HG03558 (cell line): ENCODE measurements at regions not wholly inside any gene's neighbourhood (a gene's known extent, or its start where the extent isn't known, plus 50 kb on each side); places are given as distances from the start of the nearest gene placed in this dataset.
A peak's percentile ranks its signal among the peaks of the same experiment; 100 is the strongest.

Source experiments
- ATAC-seq: cut with Tn5 transposase; IDR thresholded peaks from one replicate; pipeline ENCODE4 v1.9.1; 2021; ENCODE audit warnings: moderate number of reproducible peaks; ENCODE audit not compliant: unreplicated experiment; ENCODE audit errors: extremely low read depth

DNA sequence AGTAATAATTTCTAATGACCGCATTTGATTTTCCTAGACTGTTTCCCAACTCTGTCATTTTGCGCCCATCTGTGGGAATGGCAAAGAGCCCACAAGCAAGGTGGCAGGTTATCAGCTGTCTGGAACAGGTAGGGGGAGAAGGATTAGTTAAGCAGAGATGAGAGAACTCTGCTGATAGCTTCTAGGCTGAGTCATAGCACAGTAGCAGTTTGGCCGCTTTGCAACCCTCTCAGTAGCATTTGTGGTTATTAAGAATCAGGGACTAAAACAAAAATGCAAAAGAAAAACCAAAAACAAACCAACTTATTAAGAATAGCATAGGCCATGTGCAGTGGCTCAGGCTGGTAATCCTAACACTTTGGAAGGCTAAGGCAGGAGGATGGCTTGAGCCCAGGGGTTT is 602.7 kb upstream of the SORCS1 start:
- ATAC-seq, result no peak

DNA sequence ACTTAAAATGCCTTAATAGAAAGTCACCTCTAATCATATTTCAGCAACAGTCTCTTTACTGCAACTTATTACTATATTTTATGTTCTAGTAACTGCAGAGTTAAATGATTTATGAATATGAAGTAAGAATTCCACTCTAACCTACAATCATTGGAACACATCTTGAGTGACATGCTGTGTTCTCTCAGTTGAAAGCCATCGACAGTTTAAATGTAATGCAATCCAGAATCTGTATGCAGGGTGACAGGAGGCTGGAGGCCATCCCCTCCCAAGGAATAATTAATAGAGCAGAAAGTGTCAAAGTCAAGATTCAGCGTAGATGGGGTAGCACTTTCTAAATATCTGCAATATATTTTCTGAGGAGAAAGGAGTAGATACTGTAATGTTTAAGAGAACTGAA is 590.3 kb upstream of the SORCS1 start:
- ATAC-seq, result no peak

DNA sequence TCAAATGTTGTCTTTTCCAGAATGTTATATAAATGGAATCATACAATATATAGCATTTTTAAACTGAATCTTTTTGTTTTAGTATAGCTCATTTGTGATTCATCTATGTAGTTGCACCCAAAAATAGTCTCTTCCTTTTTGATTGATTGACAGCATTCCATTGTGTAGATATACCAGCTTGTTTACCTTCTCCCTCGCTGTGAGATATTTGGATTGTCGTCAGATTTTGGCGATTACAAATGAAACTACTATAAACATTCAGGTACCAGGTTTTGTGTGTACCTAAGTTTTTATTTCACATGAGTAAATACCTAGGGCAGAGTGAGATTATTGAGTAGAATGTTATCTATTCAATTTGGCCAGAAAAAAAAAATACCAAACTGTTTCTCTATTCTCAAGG is 584.7 kb upstream of the SORCS1 start:
- no peak for ATAC-seq

DNA sequence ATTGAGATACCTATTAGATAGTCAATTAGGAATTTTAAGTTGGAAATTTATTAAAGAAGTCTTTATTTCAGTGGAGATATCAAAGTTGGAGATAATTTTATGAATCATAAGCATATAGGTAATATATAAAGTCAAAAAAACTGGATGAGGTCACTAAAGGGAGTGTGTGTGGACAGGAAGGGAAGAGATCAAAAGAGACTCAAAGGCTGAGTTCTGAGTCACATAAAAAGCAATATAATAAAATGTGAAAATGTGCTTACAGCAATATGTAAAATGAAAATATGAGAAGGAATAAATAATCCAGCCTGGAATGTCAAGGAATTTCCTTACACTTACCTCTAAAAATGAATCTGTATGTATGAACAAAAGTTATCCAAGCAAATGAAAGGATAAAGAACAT is 583.3 kb upstream of the SORCS1 start:
- ATAC-seq, result no peak

DNA sequence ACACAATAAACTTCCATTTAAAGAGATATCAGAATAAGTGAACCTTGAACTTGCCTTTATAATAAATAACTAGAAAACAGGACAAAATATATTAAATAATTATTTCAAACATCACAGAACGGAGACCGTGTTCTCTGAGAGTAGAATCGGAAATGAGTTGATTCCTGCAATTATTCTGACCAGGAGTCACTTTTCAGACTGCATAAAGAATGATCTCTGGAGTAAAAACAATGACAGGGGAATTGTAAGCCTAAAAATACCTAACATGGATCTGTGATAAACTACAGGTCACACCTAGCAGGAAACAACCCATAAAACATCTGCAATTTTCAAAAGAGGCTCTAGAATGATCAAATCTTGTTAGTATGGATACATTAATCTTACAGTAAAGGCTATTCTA is 577.5 kb upstream of the SORCS1 start:
- no peak for ATAC-seq

DNA sequence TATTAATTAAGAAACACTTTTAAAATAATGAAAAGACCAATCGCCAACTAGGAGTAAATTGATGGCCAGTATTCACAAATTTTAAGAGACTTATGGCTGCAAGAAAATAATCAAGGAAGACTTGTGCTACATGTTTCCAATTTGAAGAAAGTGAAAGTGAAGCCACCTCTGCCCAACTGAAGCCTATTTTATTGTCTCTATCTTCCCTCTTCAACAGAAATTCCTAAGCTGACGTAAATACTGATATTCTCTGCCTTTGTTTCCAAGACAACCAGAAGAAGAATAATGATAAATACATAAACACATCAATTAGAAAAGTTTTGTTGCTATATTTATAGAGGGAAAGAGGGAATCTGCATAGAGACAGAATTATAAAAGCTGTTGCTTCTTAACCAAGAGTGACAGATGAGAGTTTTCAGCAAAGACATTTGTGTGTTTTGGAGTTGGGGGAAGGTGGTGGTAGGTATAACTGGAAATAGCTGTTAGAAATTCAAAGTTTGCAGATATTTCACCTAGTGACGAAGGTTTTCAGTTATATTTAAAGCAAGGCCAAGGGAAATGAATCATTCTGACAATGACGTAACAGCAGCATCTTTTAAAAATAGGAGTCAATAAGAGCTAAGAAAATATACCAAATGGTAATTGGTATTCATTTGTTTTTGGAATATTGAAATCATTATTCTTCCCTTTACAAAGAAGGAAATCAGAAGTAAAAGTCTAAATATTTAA is 576.6 kb upstream of the SORCS1 start:
- ATAC-seq, result no peak

DNA sequence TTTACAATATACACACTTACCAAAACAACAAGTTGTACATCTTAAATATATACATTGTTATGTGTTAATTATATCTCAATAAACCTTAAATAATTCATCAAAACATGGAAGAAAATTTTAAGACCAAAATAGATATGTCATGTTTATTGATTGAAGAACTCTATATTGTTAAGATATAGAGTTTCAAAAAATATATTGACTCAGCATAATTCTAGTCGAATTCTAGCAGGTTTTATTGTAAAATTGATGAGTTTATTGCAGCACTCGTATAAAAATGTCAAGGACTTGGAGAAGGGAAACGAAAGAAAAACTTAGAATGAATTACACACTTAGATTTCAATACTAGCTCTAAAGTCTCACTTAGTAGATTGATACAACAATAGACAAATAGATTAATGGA is 575.4 kb upstream of the SORCS1 start:
- no peak for ATAC-seq

DNA sequence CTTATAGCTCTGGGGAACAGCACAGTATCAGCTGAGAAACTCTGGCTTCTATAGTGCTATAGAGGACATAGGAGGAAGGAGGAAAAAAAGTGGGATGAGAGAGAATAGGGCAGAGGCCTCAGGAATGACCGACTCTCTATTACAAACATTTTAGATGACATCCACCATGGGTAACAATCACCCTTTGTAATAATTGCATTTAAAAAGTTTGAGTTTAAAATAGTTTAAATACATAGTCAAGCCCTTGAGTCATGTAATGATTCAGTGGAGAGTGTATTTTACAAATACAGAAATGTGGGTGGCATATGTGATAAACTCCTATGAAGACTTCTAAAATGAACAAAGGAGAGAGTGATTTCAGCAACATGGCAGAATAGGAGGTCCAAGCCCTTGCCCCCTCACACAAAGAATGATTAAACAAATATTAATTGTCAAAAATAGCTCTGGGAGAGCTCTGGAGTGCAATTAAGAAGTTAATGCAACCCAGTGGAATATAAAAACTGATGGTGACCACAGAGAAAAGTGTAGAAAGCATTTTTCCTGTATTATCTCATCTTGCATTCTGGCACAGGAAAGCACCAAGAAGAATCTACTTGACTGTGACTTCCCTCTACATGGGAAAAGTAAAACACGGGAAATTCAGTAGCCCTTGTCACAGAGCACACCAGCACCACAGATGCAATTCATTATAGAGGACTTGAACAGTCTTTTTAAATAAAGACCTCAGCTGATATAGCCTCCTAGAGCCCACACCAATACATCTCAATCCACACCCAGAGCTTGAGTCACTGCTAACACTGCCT is 569.0 kb upstream of the SORCS1 start:
- ATAC-seq, result no peak

DNA sequence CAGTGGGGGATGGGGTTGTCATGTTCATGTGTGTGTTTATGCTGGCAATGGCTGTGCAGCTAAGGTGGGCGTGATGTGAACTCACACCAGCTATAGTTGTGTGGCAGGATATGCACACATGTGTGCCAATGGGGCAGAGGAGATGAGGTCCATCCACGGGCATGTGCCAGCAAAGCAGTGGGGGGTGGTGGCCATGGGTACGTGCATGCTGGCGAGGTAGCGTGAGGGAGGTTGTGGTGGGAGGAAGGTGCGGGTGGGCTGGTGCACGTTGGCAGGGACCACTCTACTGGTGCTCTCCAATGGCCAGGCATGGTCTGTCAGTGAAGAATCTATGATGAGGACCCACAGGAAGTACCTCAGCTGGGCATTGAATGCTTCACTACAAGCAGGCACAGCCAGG is 567.5 kb upstream of the SORCS1 start:
- no peak for ATAC-seq

DNA sequence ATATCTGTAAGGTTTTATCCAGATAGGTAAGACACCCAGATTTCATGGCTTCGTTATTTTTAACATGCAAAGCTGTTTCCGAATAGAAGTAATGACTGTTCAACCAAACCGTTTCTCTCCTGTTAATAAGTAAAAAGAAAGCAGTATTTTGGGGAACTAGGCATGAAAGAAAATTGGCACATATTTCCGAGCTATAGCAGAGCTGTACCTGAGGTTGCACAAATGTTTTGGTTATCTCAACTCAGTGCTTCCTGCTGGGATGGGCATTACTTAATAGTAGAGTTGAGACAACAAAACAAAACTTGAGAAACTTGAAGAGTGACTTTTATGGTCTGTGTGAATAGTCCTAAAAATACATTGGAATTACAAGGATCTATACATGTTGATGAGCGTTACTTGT is 564.3 kb upstream of the SORCS1 start:
- ATAC-seq, result no peak

DNA sequence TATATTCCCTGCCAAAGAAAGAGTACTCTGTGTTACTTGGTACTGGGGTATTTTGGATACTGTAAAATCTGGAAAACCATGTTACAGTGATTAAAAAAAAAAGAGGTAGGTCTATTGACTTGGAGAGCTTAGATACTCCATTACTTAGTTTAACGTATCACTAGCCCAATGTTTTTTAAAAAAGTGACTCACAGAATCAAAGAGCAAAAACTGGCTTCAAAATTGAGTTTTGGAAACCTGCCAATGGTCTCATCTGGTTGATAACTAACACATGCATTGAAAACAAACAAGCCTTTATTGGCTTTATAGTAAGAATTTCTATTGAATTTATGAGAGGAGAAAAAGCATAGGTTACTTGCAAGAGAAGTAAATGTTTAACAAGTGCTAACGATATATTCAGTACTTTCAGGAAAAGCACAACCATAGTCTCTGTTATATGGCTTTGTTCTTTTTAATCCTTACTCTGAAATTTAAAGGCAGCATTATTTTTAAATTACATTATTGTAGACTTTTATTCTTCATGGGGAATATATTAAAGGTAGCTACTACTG is 563.3 kb upstream of the SORCS1 start:
- ATAC-seq, result no peak

DNA sequence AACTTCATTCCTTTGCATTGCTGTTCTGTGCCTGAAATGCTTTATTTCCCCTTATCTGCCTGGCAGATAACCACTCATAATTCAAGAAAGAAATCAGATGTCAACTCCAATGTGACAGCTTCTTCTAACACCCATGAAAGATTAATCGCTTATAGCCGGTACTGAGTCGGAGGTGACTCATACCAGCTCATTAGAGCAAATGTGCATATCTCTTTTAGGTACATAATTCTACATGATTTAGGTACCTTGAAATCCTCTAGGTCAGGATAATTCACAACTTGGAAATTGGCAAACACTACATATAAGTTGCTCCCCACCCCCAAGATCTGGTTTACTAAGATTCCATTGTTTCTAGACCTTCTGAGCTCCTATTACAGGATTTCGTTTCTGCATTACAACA is 554.4 kb upstream of the SORCS1 start:
- no peak for ATAC-seq

DNA sequence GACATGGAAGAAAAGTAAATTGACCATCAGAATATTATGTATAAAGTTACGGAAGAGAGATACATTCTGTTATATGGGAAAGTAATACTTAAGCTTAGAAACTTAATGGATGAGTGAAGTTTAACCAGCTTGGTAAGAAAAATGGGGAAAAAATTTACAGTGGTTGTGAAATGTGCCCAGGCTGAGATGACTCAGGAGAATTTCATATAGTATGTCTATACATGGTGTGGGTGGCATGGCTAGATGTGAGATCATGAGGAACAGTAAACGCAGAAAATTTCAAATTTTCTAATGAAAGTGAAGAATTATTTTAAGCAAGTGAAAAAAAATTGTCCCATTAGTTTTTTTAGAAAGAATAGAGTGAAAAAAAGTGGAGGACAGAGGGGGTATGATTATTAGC is 552.5 kb upstream of the SORCS1 start:
- no peak for ATAC-seq

DNA sequence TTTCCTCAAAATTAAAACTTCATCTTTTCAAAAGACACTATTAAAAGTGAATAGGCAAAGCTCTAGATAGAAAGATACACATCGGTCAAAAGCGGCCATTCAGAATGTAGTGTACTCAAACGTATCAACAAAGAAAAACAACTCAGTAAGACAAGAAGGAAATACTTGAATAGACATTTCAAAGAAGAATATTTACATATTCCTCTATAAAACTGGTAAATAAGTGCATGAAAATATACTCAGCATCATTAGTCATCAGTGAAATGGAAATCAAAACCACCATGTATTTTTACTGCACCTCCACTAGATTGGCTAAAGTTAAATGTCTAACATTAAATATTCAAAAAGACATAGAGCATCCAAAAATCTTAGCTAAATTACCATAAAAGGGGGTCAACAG is 551.1 kb upstream of the SORCS1 start:
- ATAC-seq, result no peak

DNA sequence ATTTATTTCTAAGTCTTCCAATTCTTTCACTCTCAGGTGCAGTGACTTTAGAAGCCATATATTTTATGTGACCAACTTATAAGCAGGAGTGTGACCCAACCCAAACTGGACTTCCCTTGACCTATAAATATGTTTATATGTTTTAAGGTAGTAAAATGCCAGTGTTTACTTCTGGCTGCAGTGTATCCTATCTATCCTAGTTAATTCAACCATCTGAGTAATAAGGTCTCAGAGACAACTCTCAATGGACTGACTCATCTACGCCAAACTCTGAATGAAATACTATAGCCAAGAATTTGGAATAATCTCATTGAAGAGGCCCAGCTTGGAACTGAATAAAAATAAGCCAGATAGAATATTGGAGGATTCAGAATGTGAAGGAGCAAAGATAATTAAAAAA is 544.5 kb upstream of the SORCS1 start:
- no peak for ATAC-seq

DNA sequence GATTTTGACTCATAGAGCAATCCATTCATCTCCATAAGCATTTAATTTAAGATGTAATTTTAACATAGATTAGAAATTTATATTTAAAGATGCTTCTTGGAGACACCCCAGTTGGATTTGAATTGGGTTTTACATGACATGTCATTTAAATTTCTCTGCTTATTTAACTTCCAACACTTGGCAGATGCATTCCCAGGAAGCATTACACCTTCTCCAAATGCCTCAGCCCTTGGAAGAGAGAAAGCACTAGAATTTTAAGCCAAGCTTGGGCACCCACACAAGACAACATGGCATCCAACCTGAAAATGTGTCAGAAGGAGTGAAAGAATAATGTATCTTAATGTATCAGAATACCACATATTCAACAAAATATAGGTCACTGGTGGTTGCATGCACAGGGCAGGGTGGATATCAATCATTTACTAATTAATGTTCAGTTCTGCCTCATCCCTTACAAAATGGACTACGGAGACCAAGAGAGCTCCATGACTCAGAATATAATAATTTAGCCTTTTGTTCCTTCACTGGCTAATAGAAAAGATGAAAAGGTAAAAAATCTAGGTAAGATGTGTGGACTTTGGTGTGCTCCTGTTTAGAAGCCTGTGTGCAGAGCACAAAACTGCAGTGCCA is 541.7 kb upstream of the SORCS1 start:
- no peak for ATAC-seq

DNA sequence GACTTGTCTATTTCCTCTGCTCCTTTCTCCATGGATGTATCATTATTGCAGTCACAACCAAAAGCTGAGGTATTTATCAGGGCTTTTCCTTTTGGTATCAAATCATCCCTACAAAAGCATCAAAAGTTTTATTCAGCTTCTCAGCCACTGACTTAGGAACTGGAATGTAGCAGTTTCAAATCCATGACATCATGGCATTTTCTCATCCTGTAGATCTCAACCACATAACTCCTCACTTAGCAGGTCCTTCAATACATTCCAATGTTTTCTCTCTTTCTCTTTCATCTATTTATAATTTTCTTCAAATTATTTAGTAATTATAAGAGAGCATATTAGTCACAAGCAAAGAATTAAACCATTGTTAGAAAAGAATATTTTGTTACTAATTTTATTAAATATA is 537.4 kb upstream of the SORCS1 start:
- ATAC-seq, result no peak

DNA sequence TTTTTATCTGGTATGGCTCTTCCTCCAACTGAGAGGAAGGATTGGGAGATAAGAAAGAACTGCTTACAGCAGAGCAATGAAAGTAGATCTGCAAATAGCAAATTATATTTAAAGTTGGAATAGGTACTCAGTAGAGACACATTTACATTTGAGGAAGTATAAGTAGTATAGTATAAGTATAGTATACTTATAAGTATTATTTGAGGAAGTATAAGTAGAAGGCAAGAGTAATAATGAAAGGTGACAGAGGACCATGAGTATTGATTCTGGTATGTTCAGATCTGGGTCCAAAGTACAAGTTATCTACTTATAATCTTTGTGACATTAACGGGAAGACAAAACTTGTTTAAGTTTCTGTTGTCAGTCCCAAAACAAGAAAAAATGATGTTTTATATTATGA is 527.6 kb upstream of the SORCS1 start:
- ATAC-seq, result no peak

DNA sequence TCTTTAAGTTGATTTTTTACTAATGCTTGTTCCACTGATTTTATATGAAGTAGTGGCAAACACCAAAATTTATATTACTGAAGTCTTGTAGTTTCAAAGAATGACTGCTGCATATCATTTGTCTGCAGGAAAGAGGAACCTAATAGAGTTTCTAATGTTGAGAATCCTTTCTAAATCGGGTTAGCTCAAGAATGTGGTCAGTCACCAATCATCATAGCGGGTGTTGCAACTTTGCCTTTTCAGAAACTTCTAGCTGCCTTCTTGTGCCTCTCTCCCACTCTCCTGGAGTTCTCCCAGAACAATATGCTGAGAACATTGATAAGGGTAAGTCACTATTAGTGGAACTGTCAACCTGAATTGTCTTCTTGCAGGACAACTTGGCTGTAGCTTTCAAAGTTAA is 524.8 kb upstream of the SORCS1 start:
- ATAC-seq, result no peak

DNA sequence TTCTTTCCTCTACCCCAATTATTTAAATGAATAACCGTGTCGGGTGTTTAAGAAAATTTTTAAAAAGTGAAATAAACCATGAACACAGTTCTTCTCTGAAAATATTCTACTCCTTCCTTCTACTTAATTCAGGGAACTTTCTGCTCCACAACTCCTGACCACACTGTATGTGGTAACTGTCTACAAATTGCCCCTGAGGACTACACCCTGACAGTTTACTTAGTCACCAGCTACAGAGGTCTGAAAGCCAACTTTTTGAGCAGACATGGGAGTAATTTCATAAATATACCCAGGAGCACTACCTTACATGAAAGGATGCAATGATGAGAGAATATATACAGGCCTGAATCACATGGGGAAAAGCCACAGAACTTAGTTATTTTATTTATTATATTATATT is 523.2 kb upstream of the SORCS1 start:
- no peak for ATAC-seq

DNA sequence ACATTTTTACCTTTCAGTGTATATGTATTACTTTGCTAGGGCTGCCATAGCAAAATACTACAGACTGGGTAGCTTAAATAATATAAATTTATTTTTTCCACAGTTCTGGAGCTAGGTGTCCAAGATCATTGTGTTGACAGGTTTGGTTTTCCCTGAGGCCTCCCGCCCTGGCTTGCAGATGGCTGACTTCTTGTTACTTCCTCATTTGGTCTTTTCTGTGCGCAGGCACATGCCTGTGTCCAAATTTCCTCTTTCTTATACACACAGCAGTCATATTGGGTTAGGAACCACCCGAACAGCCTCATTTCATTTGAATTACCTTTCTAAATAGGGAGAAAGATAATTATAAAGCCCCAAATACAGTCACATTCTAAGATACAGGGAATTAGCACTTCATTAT is 521.6 kb upstream of the SORCS1 start:
- peak; percentile 64 for ATAC-seq
